MM.1S (cell line): ENCODE measurements at regions not wholly inside any gene's neighbourhood (a gene's known extent, or its start where the extent isn't known, plus 50 kb on each side); places are given as distances from the start of the nearest gene placed in this dataset.

Source experiments
- CTCF ChIP-seq: fragments of 300-600 bp; sonication (generic); IDR thresholded peaks from 2 replicates; pipeline ENCODE4 v1.5.1; 2016; ENCODE audit warnings: antibody characterized with exemption, low read length, mixed read lengths
- EZH2 ChIP-seq: fragments of 300-600 bp; sonication (generic); optimal IDR thresholded peaks from 2 replicates; pipeline ENCODE3; 2017; ENCODE audit warnings: low read depth, mild to moderate bottlenecking, antibody characterized with exemption, low read length, mixed read lengths
- EZH2phosphoT487 ChIP-seq: fragments of 300-600 bp; sonication (generic); IDR thresholded peaks from 2 replicates; pipeline ENCODE4 v1.6.1; 2018; ENCODE audit warnings: antibody characterized with exemption, low read length

GRCh38 chr17:70353408-70354092 lies 184.2 kb downstream of the KCNJ2 start:
- TF ChIP-seq EZH2 (no peak), CTCF (no peak), EZH2phosphoT487 (no peak)
